ENCODE measurements at regions not wholly inside any gene's neighbourhood (a gene's known extent, or its start where the extent isn't known, plus 50 kb on each side); places are given as distances from the start of the nearest gene placed in this dataset.
"Not testable (repeated sequence)": the region's sequence is repeated elsewhere in the genome, so short reads cannot be mapped to it uniquely, and the experiment has no call there.

DNA sequence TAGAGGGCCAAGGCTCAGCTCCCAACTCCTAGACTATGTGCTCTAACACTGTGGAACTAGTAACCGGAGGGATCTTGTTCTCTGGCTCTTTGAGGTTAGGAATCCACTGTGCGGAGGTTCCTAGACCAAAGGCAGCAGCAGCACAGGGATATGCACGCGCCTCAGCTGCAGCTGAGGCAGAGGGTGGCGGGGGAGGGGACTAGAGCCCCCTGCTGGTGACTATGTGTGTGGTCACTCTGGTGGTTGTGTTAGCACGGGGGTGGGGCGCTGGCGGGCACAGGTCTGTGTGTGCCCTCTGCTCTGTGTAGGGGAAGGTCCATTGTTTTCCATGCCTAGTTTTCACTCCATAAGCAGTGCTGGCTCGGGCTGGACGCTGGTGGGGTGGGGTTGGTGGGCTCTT, 458.0 kb upstream of the IZUMO3 start:
- no peaks in the 10 kb centered on the region for H3K36me3 Mint-ChIP-seq (ENCODE audit: low read depth)
- no peak overlapping the region for H3K27ac Mint-ChIP-seq
- ATAC-seq (replicated peaks), result no peak
- H3K9me3 Mint-ChIP-seq, result peaks cover 30% of the 10 kb centered on the region
- H3K4me1 Mint-ChIP-seq, result no peaks in the 10 kb centered on the region
- H3K4me3 Mint-ChIP-seq, result no peak overlapping the region
- no peaks in the 10 kb centered on the region for H3K27me3 Mint-ChIP-seq

DNA sequence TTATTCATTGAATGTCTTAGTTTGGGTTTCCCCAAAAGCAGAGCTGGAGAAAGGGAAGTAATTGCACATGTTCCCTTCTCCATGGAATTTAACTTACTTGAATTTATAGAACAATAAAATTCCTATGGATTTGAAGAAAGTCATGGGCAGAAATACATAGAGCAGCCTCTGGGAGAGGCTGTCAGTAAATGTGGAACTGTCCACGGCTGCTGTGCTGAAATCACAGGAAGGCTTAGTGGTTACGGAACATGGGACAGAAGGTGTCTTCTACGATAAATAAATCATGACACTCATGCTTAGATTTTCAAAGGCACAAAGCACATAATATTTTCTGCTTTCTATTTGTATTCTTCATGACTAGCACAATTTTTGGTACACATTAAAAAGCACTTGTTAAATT, 440.6 kb upstream of the IZUMO3 start:
- Mint-ChIP-seq H3K4me3 (no peak overlapping the region), H3K27me3 (no peaks in the 10 kb centered on the region), H3K36me3 (ENCODE audit: low read depth) (no peaks in the 10 kb centered on the region), H3K4me1 (no peaks in the 10 kb centered on the region), H3K9me3 (peaks cover 15% of the 10 kb centered on the region), H3K27ac (no peak overlapping the region)
- no peak for ATAC-seq (replicated peaks)

DNA sequence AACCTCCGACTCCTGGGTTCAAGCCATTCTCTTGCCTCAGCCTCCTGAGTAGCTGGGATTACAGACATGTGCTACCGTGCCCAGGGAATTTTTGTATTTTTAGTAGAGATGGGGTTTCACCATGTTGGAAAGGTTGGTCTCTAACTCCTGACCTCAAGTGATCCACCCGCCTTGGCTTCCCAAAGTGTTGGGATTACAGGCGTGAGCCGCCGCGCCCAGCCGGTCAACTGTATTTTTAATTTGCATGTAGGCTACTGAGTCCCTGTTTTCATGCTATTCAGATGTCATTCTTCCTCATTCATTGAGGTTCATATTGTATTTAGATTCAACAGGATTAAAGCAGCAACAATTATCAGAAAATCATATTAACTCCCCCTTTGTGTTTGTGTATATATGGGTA, 425.1 kb upstream of the IZUMO3 start:
- H3K4me3 Mint-ChIP-seq; ATAC-seq (replicated peaks); H3K36me3 Mint-ChIP-seq (ENCODE audit: low read depth); H3K4me1 Mint-ChIP-seq; H3K27ac Mint-ChIP-seq; H3K9me3 Mint-ChIP-seq; H3K27me3 Mint-ChIP-seq: not testable (repeated sequence)

DNA sequence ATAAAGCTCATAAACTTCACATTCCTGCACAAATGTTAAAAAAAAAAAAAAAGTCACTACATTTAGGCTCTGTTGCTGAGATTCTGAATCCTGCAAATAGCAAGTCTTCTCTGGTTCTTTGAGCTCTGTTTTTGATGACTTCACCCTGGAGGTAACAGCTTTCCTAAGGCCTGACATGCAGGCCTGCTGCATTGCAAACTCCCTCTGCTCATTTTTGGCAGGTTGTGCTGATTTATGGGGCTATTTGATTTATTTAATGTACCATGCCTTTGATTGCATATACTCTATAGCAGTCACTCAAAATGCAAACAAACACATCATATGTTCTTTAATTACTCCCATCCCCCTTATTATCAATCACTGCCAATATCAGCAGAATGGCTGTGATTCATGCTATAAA, 416.1 kb upstream of the IZUMO3 start:
- H3K4me1 Mint-ChIP-seq, result no peaks in the 10 kb centered on the region

DNA sequence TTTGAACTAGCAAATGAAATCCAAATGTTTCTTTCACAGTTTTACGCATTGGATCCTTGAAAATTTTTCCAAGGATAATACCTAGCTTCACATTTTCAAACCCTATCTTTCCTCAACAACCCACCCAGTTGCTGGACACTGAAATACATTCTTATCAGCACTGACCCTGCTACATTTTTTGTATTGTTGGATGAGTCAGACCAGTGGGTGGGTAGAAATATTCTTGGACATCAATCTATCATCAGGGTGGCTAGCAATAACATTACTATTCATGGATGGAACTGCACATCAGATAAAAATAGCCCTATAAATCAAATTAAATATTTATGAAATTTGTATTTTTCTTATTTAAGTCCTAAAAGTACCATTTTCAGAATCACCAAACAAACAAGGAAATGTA, 407.4 kb upstream of the IZUMO3 start:
- Mint-ChIP-seq H3K4me3 (no peak overlapping the region), H3K27me3 (no peaks in the 10 kb centered on the region), H3K9me3 (peaks cover 6% of the 10 kb centered on the region), H3K36me3 (ENCODE audit: low read depth) (no peaks in the 10 kb centered on the region), H3K4me1 (no peaks in the 10 kb centered on the region), H3K27ac (no peak overlapping the region)
- no peak for ATAC-seq (replicated peaks)

More for the DNA sequence above, 416.1 kb upstream of the IZUMO3 start:
- Mint-ChIP-seq H3K27ac (no peak overlapping the region), H3K36me3 (ENCODE audit: low read depth) (no peaks in the 10 kb centered on the region), H3K4me3 (no peak overlapping the region), H3K27me3 (no peaks in the 10 kb centered on the region), H3K9me3 (peaks cover 18% of the 10 kb centered on the region)
- no peak for ATAC-seq (replicated peaks)

DNA sequence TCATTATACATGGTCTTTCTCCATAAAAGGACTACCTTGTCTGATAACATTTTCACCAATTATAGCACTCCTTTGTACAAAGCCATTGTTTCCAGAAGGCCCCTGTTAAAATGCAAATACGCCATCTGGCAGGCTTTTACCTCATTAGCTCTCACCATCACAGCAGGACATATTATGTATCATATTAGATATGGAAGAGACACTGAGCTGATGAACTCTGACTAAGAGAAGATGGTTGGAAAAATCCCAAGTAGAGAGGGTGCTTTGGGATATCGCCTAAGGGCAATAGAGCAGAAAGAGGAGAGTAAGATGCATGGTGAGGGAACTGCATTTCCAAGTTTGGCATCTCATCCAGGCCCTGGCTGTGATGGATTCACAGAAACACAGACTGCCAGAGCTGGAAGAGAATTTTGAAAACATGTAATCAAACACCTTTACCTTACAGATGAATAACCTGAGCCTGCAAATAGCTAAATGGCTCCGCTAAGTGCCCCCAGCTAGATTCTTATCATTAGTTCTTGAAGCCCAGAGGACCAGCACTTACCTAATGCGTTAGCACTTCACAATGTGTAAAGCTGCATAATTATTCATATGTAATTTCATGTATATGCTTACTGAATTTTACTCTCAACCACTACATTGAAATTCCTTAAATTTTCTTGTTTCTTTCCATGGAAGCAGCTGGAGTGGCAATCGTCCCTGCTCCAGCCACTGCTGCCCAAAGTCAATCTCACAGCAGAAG, 393.6 kb upstream of the IZUMO3 start:
- Mint-ChIP-seq H3K4me3 (no peak overlapping the region), H3K4me1 (no peaks in the 10 kb centered on the region), H3K27me3 (no peaks in the 10 kb centered on the region), H3K9me3 (peaks cover 15% of the 10 kb centered on the region), H3K36me3 (ENCODE audit: low read depth) (no peaks in the 10 kb centered on the region), H3K27ac (no peak overlapping the region)
- no peak for ATAC-seq (replicated peaks)

DNA sequence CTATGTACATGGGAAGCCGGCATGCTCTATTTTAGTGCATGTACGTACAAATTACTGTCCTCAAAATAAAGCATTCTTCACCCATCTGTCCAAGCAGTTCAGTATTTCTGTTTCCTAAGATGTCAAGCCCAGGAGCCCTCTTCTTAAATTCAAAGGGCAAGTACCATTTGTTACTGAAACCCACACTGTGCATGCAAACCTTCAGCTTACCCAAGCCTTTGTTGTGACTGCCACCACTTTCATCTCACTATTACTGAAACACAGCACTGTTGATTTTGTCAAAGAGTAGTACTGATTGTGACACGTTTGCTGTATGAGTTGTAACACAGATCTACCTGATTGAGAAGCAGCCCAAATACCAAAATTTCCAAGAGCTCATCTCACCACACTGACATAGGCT, 390.4 kb upstream of the IZUMO3 start:
- H3K27ac Mint-ChIP-seq, result no peak overlapping the region
- no peak overlapping the region for H3K4me3 Mint-ChIP-seq
- no peak for ATAC-seq (replicated peaks)
- H3K9me3 Mint-ChIP-seq, result peaks cover 3% of the 10 kb centered on the region
- H3K27me3 Mint-ChIP-seq, result no peaks in the 10 kb centered on the region
- H3K4me1 Mint-ChIP-seq, result no peaks in the 10 kb centered on the region
- no peaks in the 10 kb centered on the region for H3K36me3 Mint-ChIP-seq (ENCODE audit: low read depth)

DNA sequence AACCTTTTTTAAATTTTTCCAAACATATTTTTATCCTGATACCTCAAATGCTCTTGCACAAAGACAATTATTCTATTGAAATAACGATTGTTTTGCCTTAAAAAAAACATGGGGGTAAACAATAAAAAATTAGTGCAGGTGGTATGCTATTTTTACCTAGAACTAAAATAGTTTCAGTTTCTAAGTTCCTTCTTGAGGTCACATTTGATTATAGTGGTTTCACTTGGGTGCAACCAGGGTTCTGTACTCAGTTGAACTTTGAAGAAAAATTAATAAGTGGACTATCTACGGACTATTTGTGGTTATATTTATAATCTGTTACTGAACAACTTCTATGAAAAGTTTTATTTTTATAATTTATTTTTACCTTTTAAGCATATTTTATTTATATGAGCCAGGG, 387.1 kb upstream of the IZUMO3 start:
- H3K9me3 Mint-ChIP-seq, result peaks cover 4% of the 10 kb centered on the region
- no peak overlapping the region for H3K4me3 Mint-ChIP-seq
- no peaks in the 10 kb centered on the region for H3K36me3 Mint-ChIP-seq (ENCODE audit: low read depth)
- no peak for ATAC-seq (replicated peaks)
- no peaks in the 10 kb centered on the region for H3K4me1 Mint-ChIP-seq
- no peak overlapping the region for H3K27ac Mint-ChIP-seq
- no peaks in the 10 kb centered on the region for H3K27me3 Mint-ChIP-seq

DNA sequence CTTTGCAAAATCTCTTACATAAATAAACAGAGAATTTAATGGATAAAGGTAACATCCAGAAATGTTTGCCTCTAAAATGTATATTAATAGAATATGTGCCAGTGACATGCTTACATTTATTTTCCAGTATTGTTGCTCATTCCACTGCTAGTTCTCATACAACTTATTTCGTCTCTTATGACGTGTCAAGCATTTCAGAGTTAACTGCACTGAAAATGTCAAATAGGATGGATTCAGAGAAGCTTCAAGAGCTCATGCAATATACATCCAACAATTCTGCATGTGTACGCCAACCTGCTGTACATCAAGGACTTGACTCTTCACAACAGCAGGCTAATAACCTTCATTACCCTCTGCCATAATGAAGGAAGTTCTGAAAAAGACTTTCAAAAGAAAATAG, 386.2 kb upstream of the IZUMO3 start:
- no peak overlapping the region for H3K4me3 Mint-ChIP-seq
- H3K4me1 Mint-ChIP-seq, result no peaks in the 10 kb centered on the region
- no peak for ATAC-seq (replicated peaks)
- no peak overlapping the region for H3K27ac Mint-ChIP-seq
- peaks cover 4% of the 10 kb centered on the region for H3K9me3 Mint-ChIP-seq
- H3K27me3 Mint-ChIP-seq, result no peaks in the 10 kb centered on the region
- H3K36me3 Mint-ChIP-seq (ENCODE audit: low read depth), result no peaks in the 10 kb centered on the region

DNA sequence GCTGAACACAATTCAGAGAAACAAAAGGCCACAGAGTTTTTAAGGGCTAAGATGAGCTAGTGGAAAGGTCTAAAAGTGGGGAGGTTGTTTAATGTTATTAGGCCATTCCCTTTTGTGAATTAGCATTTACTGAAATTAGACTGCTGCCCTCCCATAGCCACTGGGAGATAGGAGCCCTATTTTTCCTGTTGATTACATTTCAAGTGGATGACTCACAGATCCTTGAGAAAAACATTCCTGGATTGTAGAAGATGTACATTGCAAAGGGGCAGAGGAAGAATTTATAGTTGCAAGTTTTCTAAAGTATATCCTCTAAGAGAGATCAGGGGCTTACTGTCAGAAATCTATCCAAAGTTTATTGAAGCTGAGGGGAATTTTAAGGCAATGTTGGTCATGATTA, 367.1 kb upstream of the IZUMO3 start:
- Mint-ChIP-seq H3K36me3 (ENCODE audit: low read depth) (no peaks in the 10 kb centered on the region), H3K27ac (no peak overlapping the region), H3K9me3 (peaks cover 21% of the 10 kb centered on the region), H3K27me3 (no peaks in the 10 kb centered on the region), H3K4me1 (no peaks in the 10 kb centered on the region), H3K4me3 (no peak overlapping the region)
- ATAC-seq (replicated peaks), result no peak

DNA sequence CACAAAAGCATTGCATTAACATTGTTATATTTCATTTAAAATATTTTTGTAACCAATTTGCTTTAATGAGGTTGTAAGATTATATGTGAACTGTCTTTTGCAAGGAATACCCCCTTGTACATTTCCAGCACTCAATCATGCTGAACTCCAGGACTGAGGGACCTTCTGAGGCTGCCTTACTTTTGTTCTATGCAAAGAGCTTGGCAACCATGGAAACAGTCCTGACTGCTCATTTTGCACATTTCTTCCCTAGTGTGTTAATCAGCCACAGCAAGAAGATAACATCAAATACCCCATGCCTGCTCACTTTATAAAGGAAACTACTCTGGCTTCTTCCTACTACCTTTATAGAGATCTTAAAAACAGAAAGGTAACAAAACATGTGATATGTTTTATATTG, 355.6 kb upstream of the IZUMO3 start:
- Mint-ChIP-seq H3K27ac (no peak overlapping the region), H3K9me3 (peaks cover 19% of the 10 kb centered on the region), H3K27me3 (no peaks in the 10 kb centered on the region), H3K36me3 (ENCODE audit: low read depth) (no peaks in the 10 kb centered on the region), H3K4me3 (no peak overlapping the region), H3K4me1 (no peaks in the 10 kb centered on the region)
- ATAC-seq (replicated peaks), result no peak

DNA sequence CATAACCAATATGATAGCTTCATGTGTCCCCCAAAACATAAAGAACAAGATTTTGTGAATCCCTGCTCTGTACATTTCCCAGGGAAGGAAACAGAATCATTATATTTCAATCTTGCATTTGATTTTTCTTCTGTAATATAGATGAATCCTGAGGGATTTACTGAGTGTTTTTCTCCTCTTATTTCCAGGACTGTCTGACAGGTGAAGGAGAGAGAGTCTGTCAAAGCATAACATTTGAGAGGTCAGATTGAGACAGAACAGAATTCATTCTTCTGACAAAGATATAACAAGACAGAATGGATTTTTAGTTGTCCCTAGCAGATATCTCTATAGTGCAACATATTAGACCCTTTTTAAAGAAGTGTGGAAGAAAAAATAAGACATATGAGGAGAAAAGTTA, 354.5 kb upstream of the IZUMO3 start:
- no peaks in the 10 kb centered on the region for H3K36me3 Mint-ChIP-seq (ENCODE audit: low read depth)
- H3K4me3 Mint-ChIP-seq, result no peak overlapping the region
- peaks cover 23% of the 10 kb centered on the region for H3K9me3 Mint-ChIP-seq
- H3K27me3 Mint-ChIP-seq, result no peaks in the 10 kb centered on the region
- ATAC-seq (replicated peaks), result no peak
- H3K4me1 Mint-ChIP-seq, result no peaks in the 10 kb centered on the region
- H3K27ac Mint-ChIP-seq, result no peak overlapping the region

DNA sequence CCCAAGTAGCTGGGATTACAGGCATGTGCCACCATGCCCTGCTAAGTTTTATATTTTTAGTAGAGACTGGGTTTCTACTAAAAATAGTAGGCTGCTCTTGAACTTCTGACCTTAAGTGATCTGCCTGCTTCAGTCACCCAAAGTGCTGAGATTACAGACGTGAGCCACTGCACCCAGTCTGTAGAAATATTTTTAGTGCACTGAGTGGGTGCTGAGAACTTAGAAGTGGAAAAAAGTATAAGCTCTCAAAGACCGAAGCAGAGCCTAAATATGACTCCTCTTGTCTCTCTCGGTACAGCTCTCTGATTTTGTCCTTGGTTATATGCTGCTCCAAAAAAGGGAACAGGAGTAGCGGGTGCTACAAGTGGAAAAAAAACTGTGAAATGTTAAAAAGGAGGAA, 353.8 kb upstream of the IZUMO3 start:
- peaks cover 23% of the 10 kb centered on the region for H3K9me3 Mint-ChIP-seq
- no peaks in the 10 kb centered on the region for H3K27me3 Mint-ChIP-seq
- H3K27ac Mint-ChIP-seq, result no peak overlapping the region
- no peak overlapping the region for H3K4me3 Mint-ChIP-seq
- ATAC-seq (replicated peaks), result no peak
- H3K36me3 Mint-ChIP-seq (ENCODE audit: low read depth), result no peaks in the 10 kb centered on the region
- no peaks in the 10 kb centered on the region for H3K4me1 Mint-ChIP-seq

DNA sequence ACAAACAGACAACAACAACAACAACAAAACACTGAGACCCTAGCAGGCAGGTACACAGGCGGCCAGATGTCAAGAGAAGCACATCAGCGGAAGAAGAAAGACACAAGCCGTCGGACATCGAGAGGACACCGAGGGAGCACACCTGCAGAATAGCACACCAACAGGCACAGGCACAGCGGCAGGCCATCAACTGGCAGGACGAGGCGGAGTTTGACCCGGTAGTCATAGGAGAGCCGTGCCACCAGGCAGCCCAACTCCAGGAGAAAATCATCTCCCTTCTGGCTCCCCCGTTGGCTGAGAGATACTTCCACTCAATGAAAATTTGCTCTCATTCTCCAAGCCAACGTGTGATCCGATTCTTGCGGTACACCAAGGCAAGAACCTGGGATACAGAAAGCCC, 352.1 kb upstream of the IZUMO3 start:
- peaks cover 26% of the 10 kb centered on the region for H3K9me3 Mint-ChIP-seq
- ATAC-seq (replicated peaks), result no peak
- no peak overlapping the region for H3K27ac Mint-ChIP-seq
- H3K4me3 Mint-ChIP-seq, result no peak overlapping the region
- H3K36me3 Mint-ChIP-seq (ENCODE audit: low read depth), result no peaks in the 10 kb centered on the region
- H3K27me3 Mint-ChIP-seq, result no peaks in the 10 kb centered on the region
- H3K4me1 Mint-ChIP-seq, result no peaks in the 10 kb centered on the region

DNA sequence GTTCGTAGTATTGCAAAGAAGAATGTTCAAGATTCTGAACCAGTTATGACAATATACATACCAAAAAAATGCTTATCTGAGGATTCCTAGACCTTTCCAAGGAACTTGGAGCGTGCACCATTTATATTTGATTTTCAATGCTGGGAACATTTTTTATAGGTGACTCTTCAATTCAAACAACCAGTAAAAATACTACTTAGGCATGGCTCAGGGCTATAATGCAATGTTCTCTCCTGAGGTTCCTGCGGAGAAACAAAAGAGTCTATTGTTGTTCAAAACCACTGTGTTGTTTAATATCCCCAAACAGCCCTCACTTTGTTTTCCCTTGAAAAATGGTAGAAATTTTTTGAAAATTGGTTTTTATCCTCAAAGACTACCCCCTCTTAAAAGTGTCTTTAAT, 335.7 kb upstream of the IZUMO3 start:
- Mint-ChIP-seq H3K9me3 (peaks cover 24% of the 10 kb centered on the region), H3K27me3 (no peaks in the 10 kb centered on the region), H3K27ac (no peak overlapping the region), H3K36me3 (ENCODE audit: low read depth) (no peaks in the 10 kb centered on the region), H3K4me3 (no peak overlapping the region), H3K4me1 (no peaks in the 10 kb centered on the region)
- ATAC-seq (replicated peaks), result no peak

DNA sequence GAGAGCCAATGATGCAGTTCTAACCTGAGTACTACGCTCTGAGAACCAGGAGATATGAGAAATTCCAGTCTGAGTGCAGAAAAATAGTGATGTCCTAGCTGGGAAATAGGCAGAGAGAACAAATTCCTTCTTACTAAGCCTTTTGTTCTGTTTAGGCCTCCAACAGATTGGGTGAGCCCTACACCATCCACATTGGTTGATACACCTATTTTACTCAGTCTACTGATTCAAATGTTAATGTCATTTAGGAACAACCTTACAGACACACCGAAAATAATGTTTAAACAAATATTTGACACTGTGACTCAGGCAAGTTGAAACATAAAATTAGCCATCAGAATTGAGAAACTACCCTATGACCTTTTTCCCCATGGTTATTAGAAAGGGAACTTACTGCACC, 333.9 kb upstream of the IZUMO3 start:
- Mint-ChIP-seq H3K27me3 (no peaks in the 10 kb centered on the region), H3K4me1 (no peaks in the 10 kb centered on the region), H3K4me3 (no peak overlapping the region), H3K9me3 (peaks cover 27% of the 10 kb centered on the region), H3K36me3 (ENCODE audit: low read depth) (no peaks in the 10 kb centered on the region), H3K27ac (no peak overlapping the region)
- no peak for ATAC-seq (replicated peaks)

Measured in activated T-helper 17 cell treated with anti-CD3 and anti-CD28 coated beads, Interleukin-2, amount 50 U/mL, for 72 hours (primary cell).